GM18861 (cell line): ENCODE measurements at regions not wholly inside any gene's neighbourhood (a gene's known extent, or its start where the extent isn't known, plus 50 kb on each side); places are given as distances from the start of the nearest gene placed in this dataset.
"Not testable (repeated sequence)": the region's sequence is repeated elsewhere in the genome, so short reads cannot be mapped to it uniquely, and the experiment has no call there.

ENCODE experiments used
- ATAC-seq: cut with Tn5 transposase; IDR thresholded peaks from one replicate; pipeline ENCODE4 v1.9.1; 2021; ENCODE audit not compliant: unreplicated experiment

GRCh38 chr13:21910546-21910945 is 239.7 kb downstream of the FGF9 start:
- no peak for ATAC-seq

- ATAC-seq = no peak
These were observed 240.9 kb downstream of the FGF9 start for GRCh38 chr13:21911646-21912298.

DNA sequence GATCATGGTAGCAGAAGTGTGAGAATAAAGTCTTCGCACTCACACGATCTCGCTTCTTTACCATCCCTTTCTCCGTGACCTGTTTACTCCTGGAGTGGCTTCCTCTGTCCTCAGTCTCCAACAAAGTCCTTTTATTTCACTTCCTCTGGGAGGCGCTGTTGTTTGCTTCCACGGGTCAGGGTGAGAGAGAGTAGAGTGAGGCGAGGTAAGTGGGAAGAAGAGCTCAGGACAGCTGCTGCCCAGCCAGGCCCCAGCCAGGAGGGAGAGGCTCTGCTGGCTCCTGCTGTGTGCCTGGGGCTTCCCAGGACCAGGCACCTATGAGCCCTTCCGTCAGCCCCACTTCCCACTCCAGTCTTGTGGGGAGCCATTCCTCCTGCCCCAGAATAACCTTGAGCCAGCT is 242.1 kb downstream of the FGF9 start:
- ATAC-seq = no peak

GRCh38 chr13:21917086-21918015 is 246.5 kb downstream of the FGF9 start:
- ATAC-seq = no peak

DNA sequence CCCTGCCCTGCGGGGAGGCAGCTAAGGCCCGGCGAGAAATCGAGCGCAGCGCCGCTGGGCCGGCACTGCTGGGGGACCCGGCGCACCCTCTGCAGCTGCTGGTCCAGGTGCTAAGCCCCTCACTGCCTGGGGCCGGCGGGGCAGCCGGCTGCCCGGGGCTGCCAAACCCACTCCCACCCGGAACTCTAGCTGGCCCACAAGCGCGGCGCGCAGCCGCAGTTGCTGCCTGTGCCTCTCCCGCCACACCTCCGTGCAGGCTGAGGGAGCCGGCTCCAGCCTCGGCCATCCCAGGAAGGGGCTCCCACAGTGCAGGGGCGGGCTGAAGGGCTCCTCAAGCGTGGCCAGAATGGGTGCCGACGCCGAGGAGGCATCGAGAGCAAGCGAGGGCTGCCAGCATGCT is 249.9 kb downstream of the FGF9 start:
- not testable (repeated sequence) for ATAC-seq

GRCh38 chr13:21924958-21925357 is 254.1 kb downstream of the FGF9 start:
- no peak for ATAC-seq

DNA sequence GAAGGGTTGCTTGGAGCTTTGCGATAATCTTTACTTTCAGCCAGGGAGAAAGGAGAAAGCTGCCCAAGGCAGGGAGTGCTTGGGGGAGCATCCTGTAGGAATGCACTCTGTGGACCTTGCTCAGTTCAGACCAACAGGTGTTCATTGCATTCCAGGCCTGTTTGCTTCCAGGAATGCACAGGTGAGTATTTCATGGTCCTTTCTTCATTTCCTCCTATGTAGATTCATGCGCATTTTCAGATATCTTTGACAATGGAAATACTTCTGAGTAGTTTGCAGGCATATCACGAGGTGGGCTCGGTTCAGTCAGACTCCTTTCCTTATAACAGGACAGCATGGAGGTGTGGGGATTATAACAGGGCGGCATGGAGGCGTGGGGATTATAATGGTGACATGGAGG is 254.8 kb downstream of the FGF9 start:
- ATAC-seq = no peak

DNA sequence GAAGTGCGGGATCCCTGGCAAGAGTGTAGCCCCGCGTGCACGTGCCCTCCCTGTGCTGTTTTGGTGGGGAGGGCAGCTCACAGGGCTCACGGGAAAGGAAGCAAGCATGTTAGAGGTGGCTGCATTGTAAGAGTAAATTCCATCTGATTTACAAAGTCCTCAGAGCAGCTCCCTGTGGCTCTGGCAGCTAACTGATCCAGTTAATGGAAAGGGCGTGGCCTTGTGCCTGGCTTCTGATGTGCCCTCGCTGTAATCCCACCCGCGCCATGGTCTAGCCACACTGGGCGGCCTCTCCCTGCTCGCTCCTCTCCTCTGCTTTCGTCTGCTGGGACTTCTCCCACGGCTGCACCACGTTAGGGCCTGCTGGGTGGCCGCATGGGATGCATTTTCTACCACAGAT is 258.5 kb downstream of the FGF9 start:
- no peak for ATAC-seq

DNA sequence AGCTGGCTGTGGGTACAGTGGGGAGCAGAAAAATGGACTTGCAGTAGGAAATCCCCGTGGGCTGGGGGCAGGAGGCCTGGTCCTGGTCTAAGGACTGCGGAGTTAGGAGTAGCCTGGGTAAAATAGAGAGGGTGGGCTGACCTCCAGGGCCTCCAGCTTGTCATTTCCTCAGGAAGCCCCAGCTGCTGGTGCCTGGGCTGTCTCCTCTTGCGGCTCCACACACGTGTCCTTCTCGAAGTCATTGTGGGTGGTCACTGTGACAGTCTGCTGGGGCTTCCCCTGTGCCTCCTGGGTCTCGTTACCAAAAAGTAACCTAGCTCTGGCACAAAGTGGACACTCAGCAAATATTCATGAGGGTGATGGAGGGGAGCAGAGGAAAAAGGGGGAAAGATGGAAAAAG is 259.7 kb downstream of the FGF9 start:
- ATAC-seq = no peak

- ATAC-seq = no peak
These were observed 261.7 kb downstream of the FGF9 start for GRCh38 chr13:21932578-21932977.

DNA sequence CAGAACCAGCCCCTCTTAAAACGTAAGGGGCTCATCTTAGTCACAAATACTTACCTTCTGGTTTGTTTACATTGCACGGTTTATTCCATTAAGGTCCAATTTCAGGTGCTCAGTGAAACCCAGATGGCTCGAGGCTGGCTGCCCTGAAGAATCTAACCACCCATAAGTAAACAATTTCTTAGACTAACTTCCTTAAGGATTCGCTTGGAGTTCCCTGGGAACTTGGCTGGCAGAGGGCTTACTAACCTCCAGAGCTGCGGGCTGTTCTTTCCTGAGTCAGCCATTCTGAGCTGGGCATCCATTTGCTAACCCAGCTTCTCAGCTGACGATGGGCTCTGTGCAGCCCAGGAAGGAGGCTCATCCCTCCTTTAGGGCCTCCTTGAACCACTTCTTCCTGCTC is 262.1 kb downstream of the FGF9 start:
- ATAC-seq = no peak

GRCh38 chr13:21934284-21934683 is 263.4 kb downstream of the FGF9 start:
- no peak for ATAC-seq

DNA sequence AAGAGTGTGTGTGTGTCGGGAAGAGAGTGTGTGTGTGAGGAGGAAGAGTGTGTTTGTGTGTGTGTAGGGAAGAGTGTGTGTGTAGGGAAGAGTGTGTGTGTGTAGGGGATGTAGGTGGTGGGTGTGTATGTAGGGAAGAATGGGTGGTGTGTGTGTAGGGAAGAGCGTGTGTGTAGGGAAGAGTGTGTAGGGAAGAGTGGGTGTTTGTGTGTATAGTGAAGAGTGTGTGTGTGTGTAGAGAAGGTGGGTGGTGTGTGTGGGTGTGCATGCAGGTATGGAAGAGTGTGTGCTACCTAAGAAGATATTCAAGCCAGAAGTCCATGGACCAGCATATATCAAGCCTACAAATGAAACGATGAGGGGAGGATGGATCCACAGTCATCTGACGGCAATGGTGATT is 265.8 kb downstream of the FGF9 start:
- no peak for ATAC-seq

DNA sequence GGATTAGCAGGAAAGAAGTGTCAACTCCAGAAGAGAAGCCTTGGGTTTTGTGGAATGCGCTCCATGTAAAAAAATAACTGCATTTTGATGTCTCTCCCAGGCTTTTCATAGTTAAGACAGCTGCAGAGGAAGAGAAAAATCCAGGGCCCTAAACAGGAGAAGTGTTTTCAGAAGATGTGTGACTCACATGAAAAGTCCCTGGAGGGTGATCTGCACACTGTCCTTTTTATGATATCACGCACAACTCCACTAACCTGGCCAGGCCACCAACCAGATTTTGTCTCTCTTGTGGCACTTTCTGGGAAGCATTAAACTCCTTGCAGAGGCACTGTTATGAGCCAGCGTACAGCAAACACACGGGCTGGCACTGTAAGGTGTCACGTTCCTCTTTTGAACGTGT is 267.3 kb downstream of the FGF9 start:
- no peak for ATAC-seq

- ATAC-seq = no peak
These were observed 267.8 kb downstream of the FGF9 start for GRCh38 chr13:21938636-21939035.

GRCh38 chr13:21942061-21942460 is 271.2 kb downstream of the FGF9 start:
- no peak for ATAC-seq

DNA sequence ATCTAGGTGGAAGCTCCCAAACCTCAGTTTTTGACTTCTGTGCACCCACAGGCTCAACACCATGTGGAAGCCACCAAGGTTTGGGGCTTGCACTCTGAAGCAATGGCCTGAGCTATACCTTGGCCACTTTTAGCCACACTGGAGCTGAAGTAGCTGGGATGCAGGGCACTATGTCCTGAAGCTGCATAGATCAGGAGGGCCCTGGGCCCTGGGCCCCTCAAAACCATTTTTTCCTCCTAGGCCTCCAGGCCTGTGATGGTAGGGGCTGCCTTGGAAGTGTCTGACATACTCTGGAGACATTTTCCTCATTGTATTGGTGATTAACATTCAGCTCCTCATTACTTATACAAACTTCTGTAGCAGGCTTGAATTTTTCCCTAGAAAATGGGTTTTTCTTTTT is 273.7 kb downstream of the FGF9 start:
- ATAC-seq = no peak

GRCh38 chr13:21945195-21945594 is 274.3 kb downstream of the FGF9 start:
- ATAC-seq = no peak

GRCh38 chr13:21946964-21947363 is 276.1 kb downstream of the FGF9 start:
- no peak for ATAC-seq

- ATAC-seq = no peak
These were observed 278.0 kb downstream of the FGF9 start for GRCh38 chr13:21948769-21949474.

DNA sequence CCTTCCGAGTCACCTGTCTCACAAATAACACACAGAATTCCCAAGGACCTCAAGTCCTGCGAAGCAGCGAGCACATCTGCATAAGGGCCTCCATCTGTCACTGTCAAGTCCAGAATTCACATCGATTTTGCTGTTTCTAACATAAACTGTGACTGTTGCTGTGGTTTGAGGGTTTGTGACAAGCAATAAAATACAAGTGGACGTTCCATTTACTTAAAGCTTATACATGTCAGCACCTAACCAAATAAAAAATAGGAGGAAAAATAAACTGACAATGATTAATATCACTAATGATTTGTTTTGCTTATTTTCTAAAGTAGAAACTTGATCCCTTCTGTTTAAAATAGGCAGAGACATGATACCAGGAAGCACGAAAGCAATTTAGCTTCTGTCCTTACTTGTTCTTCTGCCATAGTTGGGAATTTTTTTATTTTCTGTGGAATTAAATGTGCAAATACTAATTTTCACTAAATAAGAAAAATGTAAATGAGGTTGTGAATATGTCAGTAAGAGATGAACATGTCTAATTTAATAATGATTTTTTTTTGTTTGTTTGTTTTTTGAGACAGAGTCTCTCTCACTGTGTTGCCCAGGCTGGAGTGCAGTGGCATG is 279.1 kb downstream of the FGF9 start:
- no peak for ATAC-seq
